ENCODE measurements at regions not wholly inside any gene's neighbourhood (a gene's known extent, or its start where the extent isn't known, plus 50 kb on each side); places are given as distances from the start of the nearest gene placed in this dataset.
"Not testable (repeated sequence)": the region's sequence is repeated elsewhere in the genome, so short reads cannot be mapped to it uniquely, and the experiment has no call there.

- not testable (repeated sequence) for TF ChIP-seq POLR2AphosphoS5 (IDR thresholded peaks at IDR 0.05; ENCODE audit: low read depth, low read length); CTCF (IDR thresholded peaks at IDR 0.05); TCF7L2 (IDR thresholded peaks at IDR 0.05; ENCODE audit: low read depth, low read length); REST (IDR thresholded peaks at IDR 0.05; ENCODE audit: insufficient read depth in 1 of 2, low read depth in 2 of 2, low read length in 1 of 2)
Measured at GRCh38 chr21:13923175-13923574, 287.6 kb downstream of the LIPI start.

All from Panc1 (cell line).